ENCODE measurements at regions not wholly inside any gene's neighbourhood (a gene's known extent, or its start where the extent isn't known, plus 50 kb on each side); places are given as distances from the start of the nearest gene placed in this dataset.
"Not testable (repeated sequence)": the region's sequence is repeated elsewhere in the genome, so short reads cannot be mapped to it uniquely, and the experiment has no call there.

DNA sequence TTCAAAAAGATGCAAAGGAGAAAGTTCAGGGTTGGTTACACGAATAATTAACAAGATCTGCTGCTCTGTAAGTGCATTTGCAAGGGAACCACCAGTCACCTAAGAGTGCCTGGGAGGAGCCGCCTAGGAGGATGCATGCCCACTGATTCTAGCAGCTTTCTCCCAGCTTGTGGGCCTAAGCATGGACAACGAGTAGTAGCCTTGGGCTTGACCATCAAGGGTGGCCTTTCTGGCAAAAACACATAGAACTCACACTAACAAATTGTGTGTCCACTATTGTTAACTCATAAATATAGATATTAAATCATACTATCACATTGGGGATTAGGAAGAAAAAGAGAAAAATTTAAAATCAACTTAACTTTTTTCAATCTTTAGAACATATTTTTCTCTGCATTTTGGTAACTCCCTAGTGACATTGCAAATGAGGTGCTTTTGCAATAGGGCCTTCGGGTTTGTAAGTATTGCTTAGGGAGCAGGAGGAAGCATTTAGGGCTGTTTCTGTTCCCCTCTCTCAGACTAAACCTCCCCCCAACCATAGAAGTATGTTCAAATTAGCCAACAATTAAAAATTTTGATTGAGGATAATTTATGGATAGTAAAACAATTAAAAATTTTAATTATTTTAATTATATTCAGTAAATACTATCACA is 57.3 kb upstream of the CEP295 start:
- Histone ChIP-seq H3K4me1 (ENCODE audit: control insufficient read depth in 5 of 5, insufficient read depth in 5 of 5, low read length in 5 of 5) (no peaks in the 10 kb centered on the region), H3K9me3 (ENCODE audit: control insufficient read depth in 4 of 4, insufficient read depth in 3 of 4, low read length in 3 of 4) (no peaks in the 10 kb centered on the region), H3K27ac (ENCODE audit: low read depth in 1 of 2, low read length in 1 of 2) (peak overlapping the region in 1 of 2 donors; percentile 59), H3K9ac (ENCODE audit: insufficient read depth in 1 of 2, low read length in 2 of 2) (no peak overlapping the region), H3K4me3 (no peak overlapping the region), H3K36me3 (ENCODE audit: control insufficient read depth in 4 of 4, insufficient read depth in 4 of 4, low read length in 4 of 4) (no peaks in the 10 kb centered on the region), H3K27me3 (ENCODE audit: control insufficient read depth in 3 of 3, insufficient read depth in 3 of 3, low read length in 2 of 3) (no peaks in the 10 kb centered on the region)
- 65 to 66% methylated on average over 4 of the region's 4 CpGs for WGBS, 2 donors
- TF ChIP-seq, protein P1, sequence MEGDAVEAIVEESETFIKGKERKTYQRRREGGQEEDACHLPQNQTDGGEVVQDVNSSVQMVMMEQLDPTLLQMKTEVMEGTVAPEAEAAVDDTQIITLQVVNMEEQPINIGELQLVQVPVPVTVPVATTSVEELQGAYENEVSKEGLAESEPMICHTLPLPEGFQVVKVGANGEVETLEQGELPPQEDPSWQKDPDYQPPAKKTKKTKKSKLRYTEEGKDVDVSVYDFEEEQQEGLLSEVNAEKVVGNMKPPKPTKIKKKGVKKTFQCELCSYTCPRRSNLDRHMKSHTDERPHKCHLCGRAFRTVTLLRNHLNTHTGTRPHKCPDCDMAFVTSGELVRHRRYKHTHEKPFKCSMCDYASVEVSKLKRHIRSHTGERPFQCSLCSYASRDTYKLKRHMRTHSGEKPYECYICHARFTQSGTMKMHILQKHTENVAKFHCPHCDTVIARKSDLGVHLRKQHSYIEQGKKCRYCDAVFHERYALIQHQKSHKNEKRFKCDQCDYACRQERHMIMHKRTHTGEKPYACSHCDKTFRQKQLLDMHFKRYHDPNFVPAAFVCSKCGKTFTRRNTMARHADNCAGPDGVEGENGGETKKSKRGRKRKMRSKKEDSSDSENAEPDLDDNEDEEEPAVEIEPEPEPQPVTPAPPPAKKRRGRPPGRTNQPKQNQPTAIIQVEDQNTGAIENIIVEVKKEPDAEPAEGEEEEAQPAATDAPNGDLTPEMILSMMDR (IDR thresholded peaks at IDR 0.05; ENCODE audit: control extremely low read depth, extremely low read depth) = no peak
- ATAC-seq (ENCODE audit: insufficient read depth, low FRiP score) = no peak
- DNase-seq = no peak

DNA sequence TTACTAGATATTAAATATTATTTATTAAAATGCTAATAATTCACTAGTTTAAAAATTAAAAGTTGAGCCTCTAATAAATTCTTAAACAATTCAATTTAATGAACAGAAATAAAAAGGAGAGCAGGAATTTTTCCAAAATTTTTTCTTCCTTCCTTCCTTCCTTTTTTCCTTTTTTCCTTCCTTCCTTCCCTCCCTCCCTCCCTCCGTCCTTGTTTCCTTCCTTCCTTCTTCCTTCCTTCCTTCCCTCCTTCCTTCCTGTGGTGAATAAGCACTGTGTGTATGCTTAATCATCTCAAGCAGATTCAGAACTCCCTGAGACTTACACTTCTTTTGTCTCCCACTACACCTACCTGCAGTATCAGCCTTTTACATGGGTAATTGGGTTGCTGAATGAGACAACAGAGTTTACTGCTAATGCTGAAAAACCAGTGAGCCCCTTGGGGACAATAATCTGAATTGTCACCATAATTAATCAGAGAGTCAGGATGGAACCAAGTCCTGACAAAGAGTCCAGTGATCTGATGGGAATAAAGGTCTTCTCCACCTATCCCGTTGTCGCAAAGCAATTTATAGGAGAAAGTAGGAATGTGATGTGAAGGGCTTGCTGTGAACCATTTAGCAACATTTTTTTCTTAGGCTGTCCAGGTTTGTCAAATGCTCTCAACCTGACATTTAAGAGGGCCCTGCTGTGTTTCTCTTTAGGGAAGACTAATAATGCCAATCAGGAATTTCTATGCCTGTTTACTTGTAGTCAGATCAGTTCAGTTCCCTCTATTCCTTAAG is 58.1 kb upstream of the CEP295 start:
- ATAC-seq (ENCODE audit: insufficient read depth, low FRiP score) (no peak), DNase-seq (no peak)
- 73 to 79% methylated on average over 3 of the region's 3 CpGs for WGBS, 2 donors
- TF ChIP-seq, protein P1 (IDR thresholded peaks at IDR 0.05; ENCODE audit: control extremely low read depth, extremely low read depth) = no peak
- H3K27me3 ChIP-seq (ENCODE audit: control insufficient read depth in 3 of 3, insufficient read depth in 3 of 3, low read length in 2 of 3) = no peaks in the 10 kb centered on the region
- no peaks in the 10 kb centered on the region for H3K4me1 ChIP-seq (ENCODE audit: control insufficient read depth in 5 of 5, insufficient read depth in 5 of 5, low read length in 5 of 5)
- H3K9ac ChIP-seq (ENCODE audit: insufficient read depth in 1 of 2, low read length in 2 of 2) = no peak overlapping the region
- H3K27ac ChIP-seq (ENCODE audit: low read depth in 1 of 2, low read length in 1 of 2) = no peak overlapping the region
- H3K9me3 ChIP-seq (ENCODE audit: control insufficient read depth in 4 of 4, insufficient read depth in 3 of 4, low read length in 3 of 4) = no peaks in the 10 kb centered on the region
- no peaks in the 10 kb centered on the region for H3K36me3 ChIP-seq (ENCODE audit: control insufficient read depth in 4 of 4, insufficient read depth in 4 of 4, low read length in 4 of 4)
- no peak overlapping the region for H3K4me3 ChIP-seq

DNA sequence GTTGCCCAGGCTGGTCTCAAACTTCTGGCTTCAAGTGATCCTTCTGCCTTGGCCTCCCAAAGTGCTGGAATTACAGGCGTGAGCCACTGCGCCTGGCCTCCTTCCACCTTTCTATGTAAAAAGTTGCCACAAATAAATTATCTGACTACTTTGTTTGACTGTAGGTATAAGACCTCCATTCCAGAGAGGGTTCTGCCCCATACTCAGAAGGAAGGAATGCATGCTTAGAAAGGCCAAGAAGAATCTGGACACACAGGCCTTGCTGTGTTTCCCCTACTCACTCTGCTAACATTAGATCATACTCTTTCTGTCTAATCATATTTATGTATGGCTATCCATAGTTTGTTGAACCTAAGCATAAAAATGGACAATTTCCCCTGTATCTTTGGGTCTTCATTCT is 53.0 kb upstream of the SMCO4 start:
- not testable (repeated sequence) for H3K27me3 ChIP-seq (ENCODE audit: control insufficient read depth in 3 of 3, insufficient read depth in 3 of 3, low read length in 2 of 3); DNase-seq; H3K9me3 ChIP-seq (ENCODE audit: control insufficient read depth in 4 of 4, insufficient read depth in 3 of 4, low read length in 3 of 4); H3K4me1 ChIP-seq (ENCODE audit: control insufficient read depth in 5 of 5, insufficient read depth in 5 of 5, low read length in 5 of 5); H3K4me3 ChIP-seq; ATAC-seq (ENCODE audit: insufficient read depth, low FRiP score); H3K36me3 ChIP-seq (ENCODE audit: control insufficient read depth in 4 of 4, insufficient read depth in 4 of 4, low read length in 4 of 4); H3K9ac ChIP-seq (ENCODE audit: insufficient read depth in 1 of 2, low read length in 2 of 2); H3K27ac ChIP-seq (ENCODE audit: low read depth in 1 of 2, low read length in 1 of 2)
- WGBS, 2 donors = 47 to 50% methylated on average over 2 of the region's 2 CpGs

Measured in lung (tissue), 11 donors.